Fibroblast of mammary gland (primary cell): ENCODE measurements at regions not wholly inside any gene's neighbourhood (a gene's known extent, or its start where the extent isn't known, plus 50 kb on each side); places are given as distances from the start of the nearest gene placed in this dataset.
"Not testable (repeated sequence)": the region's sequence is repeated elsewhere in the genome, so short reads cannot be mapped to it uniquely, and the experiment has no call there.

Source experiments
- DNase-seq: peaks from one replicate; pipeline ENCODE4 v3.0.0-alpha.2; 2010; ENCODE audit warnings: low read depth
- H3K4me3 ChIP-seq: 2 replicates; pipeline ENCODE4 v1.5.1; 2011; ENCODE audit warnings: low read depth, mild to moderate bottlenecking, low read length, moderate library complexity; ENCODE audit not compliant: control insufficient read depth
- CTCF ChIP-seq: conservative IDR thresholded peaks from 2 replicates; pipeline ENCODE4 v1.5.1; 2011; ENCODE audit warnings: low read depth, low read length, inconsistent platforms; ENCODE audit not compliant: control insufficient read depth, insufficient read depth

GRCh38 chr7:85908051-85908450 lies 721.2 kb upstream of the SEMA3D start:
- H3K4me3 ChIP-seq = no peak overlapping the region
- no peak for DNase-seq
- TF ChIP-seq CTCF = no peak

GRCh38 chr7:85897967-85898366 lies 711.1 kb upstream of the SEMA3D start:
- no peak for TF ChIP-seq CTCF
- no peak overlapping the region for H3K4me3 ChIP-seq
- no peak for DNase-seq

GRCh38 chr7:85896531-85896930 lies 709.7 kb upstream of the SEMA3D start:
- TF ChIP-seq CTCF = no peak
- DNase-seq = no peak
- H3K4me3 ChIP-seq = no peak overlapping the region

- DNase-seq = no peak
- no peak for TF ChIP-seq CTCF
- no peak overlapping the region for H3K4me3 ChIP-seq
Measured at GRCh38 chr7:85895835-85896234, 709.0 kb upstream of the SEMA3D start.

GRCh38 chr7:85891900-85892299 lies 705.0 kb upstream of the SEMA3D start:
- DNase-seq, H3K4me3 ChIP-seq: not testable (repeated sequence)

- DNase-seq = peak; percentile 34
- peak; percentile 56 for TF ChIP-seq CTCF
- H3K4me3 ChIP-seq = no peak overlapping the region
Measured at GRCh38 chr7:85890244-85890811, 703.5 kb upstream of the SEMA3D start.

GRCh38 chr7:85887133-85887532 lies 700.3 kb upstream of the SEMA3D start:
- no peak for TF ChIP-seq CTCF
- no peak overlapping the region for H3K4me3 ChIP-seq
- DNase-seq = no peak

GRCh38 chr7:85882335-85882734 lies 695.5 kb upstream of the SEMA3D start:
- H3K4me3 ChIP-seq = no peak overlapping the region
- DNase-seq = no peak
- TF ChIP-seq CTCF = no peak
